GM12878 (cell line): ENCODE measurements at regions not wholly inside any gene's neighbourhood (a gene's known extent, or its start where the extent isn't known, plus 50 kb on each side); places are given as distances from the start of the nearest gene placed in this dataset.

Experiments used
- ATAC-seq: fragments of 200-7000 bp; cut with Tn5 transposase; 3 replicates; pipeline ENCODE4 v1.9.1; 2020; ENCODE audit warnings: mild to moderate bottlenecking, moderate library complexity
- BruUV-seq: library from RNA; stranded (reverse); fragments of 400-500 nt; replicated peaks from 2 replicates; lab custom pipeline; 2021; lab: Mats Ljungman, UMichigan
- CTCF ChIA-PET: fragments of 300-600 bp; sonication (Branson Sonifier 250); formaldehyde crosslinking; extraction: SDS; loops from one replicate; lab custom pipeline; 2021; ENCODE audit warnings: inconsistent platforms; lab: Yijun Ruan, JAX
- POLR2A ChIA-PET: fragments of 350-600 bp; formaldehyde crosslinking; extraction: SDS; loops from one replicate; lab custom pipeline; 2021; ENCODE audit warnings: inconsistent platforms; lab: Charles Lee
- RAD21 ChIA-PET: fragments of 300-600 bp; sonication (Branson Sonifier 250); formaldehyde crosslinking; loops from one replicate; lab custom pipeline; 2023; ENCODE audit warnings: antibody characterized with exemption; ENCODE audit not compliant: unreplicated experiment; lab: Charles Lee
- SMC1A ChIA-PET: fragments of 300-600 bp; sonication (Branson Sonifier 250); formaldehyde crosslinking; loops from one replicate; lab custom pipeline; 2023; ENCODE audit not compliant: unreplicated experiment, uncharacterized antibody; lab: Charles Lee
- DNase-seq: peaks from one replicate; pipeline ENCODE4 v3.0.0-alpha.2; 2011; ENCODE audit warnings: low read depth, low spot score
- FAIRE-seq: peaks from 3 replicates; lab custom pipeline; 2011; peaks lifted over from hg19 to GRCh38; lab: Jason Lieb, UNC
- H2AFZ ChIP-seq: 2 replicates; pipeline ENCODE4 v1.6.0; 2011; ENCODE audit warnings: low read depth, low read length, control low read depth; ENCODE audit not compliant: control insufficient read depth
- H3K27ac ChIP-seq: 2 replicates; pipeline ENCODE4 v1.5.1; 2011; ENCODE audit warnings: control low read depth; ENCODE audit not compliant: control insufficient read depth, insufficient read depth
- H3K27me3 ChIP-seq, 2 experiments: replicated peaks in 1 of 2; 2 replicates each; pipeline versions ENCODE4 v1.6.0 to v1.6.1; 2011; ENCODE audit warnings: low read length in 1 of 2; ENCODE audit not compliant: control insufficient read depth in 2 of 2, insufficient read depth in 2 of 2
- H3K36me3 ChIP-seq, 2 experiments: 2 replicates each; pipeline ENCODE4 v1.5.1; 2011; ENCODE audit warnings: low read length in 1 of 2; ENCODE audit not compliant: control insufficient read depth in 2 of 2, insufficient read depth in 2 of 2
- H3K4me1 ChIP-seq: 2 replicates; pipeline ENCODE4 v1.6.1; 2011; ENCODE audit warnings: mild to moderate bottlenecking, low read length, moderate library complexity, mixed read lengths; ENCODE audit not compliant: control insufficient read depth, insufficient read depth
- H3K4me2 ChIP-seq: 2 replicates; pipeline ENCODE4 v1.6.0; 2011; ENCODE audit warnings: control low read depth; ENCODE audit not compliant: control insufficient read depth, insufficient read depth
- H3K4me3 ChIP-seq: fragments of 200-600 bp; sonication (generic); 2 replicates; pipeline ENCODE4 v1.5.1; 2016
- H3K79me2 ChIP-seq: 2 replicates; pipeline ENCODE4 v1.6.0; 2011; ENCODE audit warnings: low read length; ENCODE audit not compliant: control insufficient read depth, insufficient read depth
- H3K9ac ChIP-seq: 2 replicates; pipeline ENCODE4 v1.8.0; 2011; ENCODE audit warnings: low read length, control low read depth, mixed read lengths; ENCODE audit not compliant: control insufficient read depth, insufficient read depth
- H3K9me3 ChIP-seq: replicated peaks from 3 replicates; pipeline ENCODE4 v1.5.1; 2011; ENCODE audit warnings: mild to moderate bottlenecking, low read length; ENCODE audit not compliant: control insufficient read depth, insufficient read depth
- H4K20me1 ChIP-seq: 2 replicates; pipeline ENCODE4 v1.6.0; 2011; ENCODE audit not compliant: control insufficient read depth, insufficient read depth
- ATF7 ChIP-seq: fragments of 450-650 bp; IDR thresholded peaks from 2 replicates; pipeline ENCODE4 v1.6.1; 2016; ENCODE audit warnings: low read depth, mild to moderate bottlenecking
- BMI1 ChIP-seq: fragments of 450-650 bp; IDR thresholded peaks from 2 replicates; pipeline ENCODE4 v1.6.1; 2016; ENCODE audit warnings: mild to moderate bottlenecking, moderate library complexity, borderline replicate concordance
- CBX3 ChIP-seq: fragments of 200-600 bp; sonication (generic); IDR thresholded peaks from 2 replicates; pipeline ENCODE4 v1.6.1; 2016; ENCODE audit warnings: low read depth, borderline replicate concordance
- KLF5 ChIP-seq: fragments of 450-650 bp; IDR thresholded peaks from 2 replicates; pipeline ENCODE4 v1.6.1; 2014; ENCODE audit warnings: mild to moderate bottlenecking; ENCODE audit not compliant: partially characterized antibody
- PAX8 ChIP-seq: fragments of 450-650 bp; IDR thresholded peaks from 2 replicates; pipeline ENCODE4 v1.6.1; 2017; ENCODE audit warnings: mild to moderate bottlenecking, moderate library complexity
- POLR2A ChIP-seq: IDR thresholded peaks from 2 replicates; pipeline ENCODE4 v1.6.1; 2011; ENCODE audit warnings: low read depth, mild to moderate bottlenecking, low read length
- RAD21 ChIP-seq: IDR thresholded peaks from 2 replicates; pipeline ENCODE4 v1.6.1; 2011; ENCODE audit warnings: mild to moderate bottlenecking, low read depth, low read length, moderate library complexity; ENCODE audit not compliant: insufficient read depth
- RELA ChIP-seq: fragments of 450-650 bp; IDR thresholded peaks from 2 replicates; pipeline ENCODE4 v1.8.0; 2014; ENCODE audit warnings: borderline replicate concordance; ENCODE audit not compliant: partially characterized antibody
- SP1 ChIP-seq: IDR thresholded peaks from one replicate; pipeline ENCODE4 v1.6.1; 2011; ENCODE audit warnings: low read depth, low read length
- TCF3 ChIP-seq: IDR thresholded peaks from 2 replicates; pipeline ENCODE4 v1.6.1; 2012; ENCODE audit warnings: low read depth, mild to moderate bottlenecking, low read length, borderline replicate concordance; ENCODE audit not compliant: insufficient read depth
- USF1 ChIP-seq: IDR thresholded peaks from 2 replicates; pipeline ENCODE4 v1.6.1; 2011; ENCODE audit warnings: borderline replicate concordance, low read depth, mild to moderate bottlenecking, moderate library complexity, mixed read lengths, low read length; ENCODE audit not compliant: insufficient read depth; ENCODE audit errors: extremely low read length
- ZNF207 ChIP-seq: fragments of 450-650 bp; IDR thresholded peaks from 2 replicates; pipeline ENCODE4 v1.6.1; 2014; ENCODE audit warnings: antibody characterized with exemption, mild to moderate bottlenecking, borderline replicate concordance
- WGBS: methylation state at CpG from one replicate; pipeline ENCODE4 v1.1.6; 2016; ENCODE audit warnings: low lambda C conversion rate; ENCODE audit not compliant: insufficient replicate concordance, insufficient coverage; ENCODE audit errors: missing lambda C conversion rate; 5-methylcytosine and 5-hydroxymethylcytosine counted together
- in situ Hi-C: fragments of 300-500 bp; cut with MboI; formaldehyde crosslinking; loops from 9 replicates; pipeline ENCODE4 v1.14.3; 2018; ENCODE audit warnings: mixed read lengths
- intact Hi-C: fragments of 100-400 bp; cut with micrococcal nuclease; formaldehyde crosslinking; loops from one replicate; pipeline ENCODE4 v1.14.2; 2022; ENCODE audit not compliant: unreplicated experiment

GRCh38 chr1:99548943-99549605 lies 96.8 kb upstream of the PALMD start:
- ATAC-seq = no peak; the same call in 2 of the 3 replicates
- intact Hi-C loops = no loop called here
- ChIA-PET CTCF (no interaction called here), POLR2A (no interaction called here), SMC1A (no interaction called here), RAD21 (no interaction called here)
- Histone ChIP-seq H3K27me3 (no peaks in the 10 kb centered on the region), H3K4me3 (no peak overlapping the region), H3K9me3 (no peaks in the 10 kb centered on the region), H3K4me1 (no peaks in the 10 kb centered on the region; the same call in 1 of the 2 replicates), H3K9ac (no peak overlapping the region), H3K4me2 (no peak overlapping the region), H4K20me1 (no peaks in the 10 kb centered on the region), H2AFZ (no peak overlapping the region), H3K79me2 (no peaks in the 10 kb centered on the region), H3K27ac (no peak overlapping the region), H3K36me3 (no peaks in the 10 kb centered on the region)
- 0% methylated on average over 3 of the region's 3 CpGs for WGBS
- TF ChIP-seq RAD21 (no peak), SP1 (no peak), TCF3 (no peak), KLF5 (no peak), RELA (no peak), POLR2A (no peak), USF1 (no peak), BMI1 (no peak), ZNF207 (no peak), PAX8 (no peak), CBX3 (no peak), ATF7 (no peak)
- no peak for FAIRE-seq
- no TSS peak for BruUV-seq
- in situ Hi-C loops = no loop called here
- no peak for DNase-seq
